DND-41 (cell line): ENCODE measurements at regions not wholly inside any gene's neighbourhood (a gene's known extent, or its start where the extent isn't known, plus 50 kb on each side); places are given as distances from the start of the nearest gene placed in this dataset.
A peak's percentile ranks its signal among the peaks of the same experiment; 100 is the strongest.
"Not testable (repeated sequence)": the region's sequence is repeated elsewhere in the genome, so short reads cannot be mapped to it uniquely, and the experiment has no call there.

Experiments used
- ATAC-seq: fragments of 200-7000 bp; cut with Tn5 transposase; 3 replicates; pipeline ENCODE4 v1.9.1; 2021; ENCODE audit warnings: low read depth; ENCODE audit not compliant: insufficient read depth
- DNase-seq: peaks from one replicate; pipeline ENCODE4 v3.0.0-alpha.2; 2020
- H2AFZ ChIP-seq: 2 replicates; pipeline ENCODE4 v1.6.0; 2012; ENCODE audit warnings: low read depth, low read length
- H3K27ac ChIP-seq: 2 replicates; pipeline ENCODE4 v1.5.1; 2012; ENCODE audit warnings: low read length, inconsistent platforms
- H3K27me3 ChIP-seq: fragments of 200-600 bp; sonication (generic); 2 replicates; pipeline ENCODE4 v1.6.0; 2012; ENCODE audit warnings: low read length, mild to moderate bottlenecking, inconsistent platforms; ENCODE audit not compliant: insufficient read depth, poor library complexity
- H3K36me3 ChIP-seq: 2 replicates; pipeline ENCODE4 v1.5.1; 2012; ENCODE audit warnings: low read length, inconsistent platforms; ENCODE audit not compliant: insufficient read depth
- H3K4me1 ChIP-seq: 2 replicates; pipeline ENCODE4 v1.5.1; 2012; ENCODE audit warnings: mild to moderate bottlenecking, low read length; ENCODE audit not compliant: insufficient read depth
- H3K4me2 ChIP-seq: 2 replicates; pipeline ENCODE4 v1.6.0; 2012; ENCODE audit warnings: mild to moderate bottlenecking, moderate library complexity, low read length, inconsistent platforms; ENCODE audit not compliant: insufficient read depth
- H3K4me3 ChIP-seq, 2 experiments: fragments of 200-600 bp in 1 of 2; shearing (Covaris generic) in 1 of 2; 2 replicates each; pipeline ENCODE4 v1.5.1; 2012 to 2016; ENCODE audit warnings: inconsistent platforms in 2 of 2, low read length in 2 of 2, mild to moderate bottlenecking in 2 of 2, low read depth in 1 of 2, moderate library complexity in 1 of 2
- H3K79me2 ChIP-seq: 2 replicates; pipeline ENCODE4 v1.6.0; 2012; ENCODE audit warnings: low read length, inconsistent platforms; ENCODE audit not compliant: insufficient read depth
- H3K9ac ChIP-seq: 2 replicates; pipeline ENCODE4 v1.6.0; 2012; ENCODE audit warnings: low read depth, mild to moderate bottlenecking, inconsistent platforms, low read length, moderate library complexity
- H3K9me3 ChIP-seq: 2 replicates; pipeline ENCODE4 v1.5.1; 2012; ENCODE audit warnings: low read length, moderate library complexity, mild to moderate bottlenecking, inconsistent platforms; ENCODE audit not compliant: insufficient read depth, severe bottlenecking
- H4K20me1 ChIP-seq: 2 replicates; pipeline ENCODE4 v1.6.0; 2012; ENCODE audit warnings: low read length; ENCODE audit not compliant: insufficient read depth

GRCh38 chr22:11561744-11562143 lies 3966.2 kb upstream of the OR11H1 start:
- H3K4me2 ChIP-seq, H2AFZ ChIP-seq, ATAC-seq, H3K79me2 ChIP-seq, H3K4me3 ChIP-seq, H3K4me1 ChIP-seq, H3K9me3 ChIP-seq, H3K27me3 ChIP-seq, H3K36me3 ChIP-seq, H4K20me1 ChIP-seq, DNase-seq, H3K9ac ChIP-seq, H3K27ac ChIP-seq: not testable (repeated sequence)

GRCh38 chr22:11568837-11569563 lies 3959.0 kb upstream of the OR11H1 start:
- not testable (repeated sequence) for H3K79me2 ChIP-seq, H3K9ac ChIP-seq, H3K4me2 ChIP-seq, ATAC-seq, H3K27ac ChIP-seq, H3K36me3 ChIP-seq, DNase-seq, H3K4me3 ChIP-seq, H2AFZ ChIP-seq, H4K20me1 ChIP-seq, H3K4me1 ChIP-seq, H3K27me3 ChIP-seq
- H3K9me3 ChIP-seq, result peaks cover 14% of the 10 kb centered on the region

- not testable (repeated sequence) for H3K4me3 ChIP-seq, DNase-seq, H3K9ac ChIP-seq, ATAC-seq, H3K27ac ChIP-seq, H3K4me2 ChIP-seq, H2AFZ ChIP-seq, H3K79me2 ChIP-seq, H4K20me1 ChIP-seq, H3K36me3 ChIP-seq, H3K4me1 ChIP-seq, H3K27me3 ChIP-seq
- peaks cover 19% of the 10 kb centered on the region for H3K9me3 ChIP-seq
Measured at GRCh38 chr22:11569564-11569940, 3958.4 kb upstream of the OR11H1 start.

- not testable (repeated sequence) for H3K79me2 ChIP-seq, H3K27me3 ChIP-seq, H3K4me2 ChIP-seq, H3K36me3 ChIP-seq, H3K4me1 ChIP-seq, ATAC-seq, H4K20me1 ChIP-seq, DNase-seq, H2AFZ ChIP-seq, H3K4me3 ChIP-seq, H3K27ac ChIP-seq, H3K9ac ChIP-seq
- H3K9me3 ChIP-seq, result peaks cover 28% of the 10 kb centered on the region
Measured at GRCh38 chr22:11573154-11573553, 3954.8 kb upstream of the OR11H1 start.

GRCh38 chr22:11574231-11574630 lies 3953.8 kb upstream of the OR11H1 start:
- not testable (repeated sequence) for H3K4me3 ChIP-seq, H2AFZ ChIP-seq, H4K20me1 ChIP-seq, H3K27me3 ChIP-seq, H3K9ac ChIP-seq, H3K79me2 ChIP-seq, H3K27ac ChIP-seq, H3K36me3 ChIP-seq, H3K4me2 ChIP-seq, H3K4me1 ChIP-seq
- ATAC-seq (peak; percentile 56; the same call in 2 of the 3 replicates), DNase-seq (peak; percentile 20)
- peaks cover 31% of the 10 kb centered on the region for H3K9me3 ChIP-seq

- H3K9ac ChIP-seq, H2AFZ ChIP-seq, H3K27me3 ChIP-seq, H3K79me2 ChIP-seq, H4K20me1 ChIP-seq, DNase-seq, H3K4me3 ChIP-seq, H3K36me3 ChIP-seq, H3K4me1 ChIP-seq, ATAC-seq, H3K27ac ChIP-seq, H3K4me2 ChIP-seq: not testable (repeated sequence)
- peaks cover 26% of the 10 kb centered on the region for H3K9me3 ChIP-seq
Measured at GRCh38 chr22:11574659-11575058, 3953.3 kb upstream of the OR11H1 start.

- not testable (repeated sequence) for H3K27ac ChIP-seq, H3K4me3 ChIP-seq, H3K27me3 ChIP-seq, H3K79me2 ChIP-seq, H3K4me2 ChIP-seq, H2AFZ ChIP-seq, DNase-seq, H3K36me3 ChIP-seq, H3K9ac ChIP-seq, H3K4me1 ChIP-seq, ATAC-seq, H4K20me1 ChIP-seq
- peaks cover 24% of the 10 kb centered on the region for H3K9me3 ChIP-seq
Measured at GRCh38 chr22:11576740-11577139, 3951.3 kb upstream of the OR11H1 start.

GRCh38 chr22:11578115-11578514 lies 3949.9 kb upstream of the OR11H1 start:
- not testable (repeated sequence) for H3K36me3 ChIP-seq, H3K27ac ChIP-seq, H3K4me1 ChIP-seq, H3K4me2 ChIP-seq, H3K4me3 ChIP-seq, DNase-seq, H3K79me2 ChIP-seq, H4K20me1 ChIP-seq, ATAC-seq, H3K27me3 ChIP-seq, H3K9ac ChIP-seq, H2AFZ ChIP-seq
- H3K9me3 ChIP-seq, result peaks cover 29% of the 10 kb centered on the region
